HL-60 (cell line): ENCODE measurements at regions not wholly inside any gene's neighbourhood (a gene's known extent, or its start where the extent isn't known, plus 50 kb on each side); places are given as distances from the start of the nearest gene placed in this dataset.

Experiments used
- CTCF ChIP-seq: IDR thresholded peaks from one replicate; pipeline ENCODE4 v1.5.1; 2011; ENCODE audit warnings: low read length, control low read depth, inconsistent platforms; ENCODE audit not compliant: insufficient read depth
- GABPA ChIP-seq: IDR thresholded peaks from 2 replicates; pipeline ENCODE4 v1.6.1; 2012; ENCODE audit warnings: low read depth
- POLR2AphosphoS5 ChIP-seq: IDR thresholded peaks from 2 replicates; pipeline ENCODE4 v1.6.1; 2012; ENCODE audit warnings: low read depth
- REST ChIP-seq: IDR thresholded peaks from 2 replicates; pipeline ENCODE4 v1.6.1; 2012; ENCODE audit warnings: low read depth; ENCODE audit not compliant: insufficient replicate concordance
- SPI1 ChIP-seq: IDR thresholded peaks from 2 replicates; pipeline ENCODE4 v1.6.1; 2012; ENCODE audit warnings: low read depth, mild to moderate bottlenecking, borderline replicate concordance

- TF ChIP-seq CTCF: no peak
- no peak for TF ChIP-seq REST
- TF ChIP-seq GABPA: no peak
- no peak for TF ChIP-seq POLR2AphosphoS5
- TF ChIP-seq SPI1: no peak
Measured at GRCh38 chr13:87128491-87128890, 542.7 kb upstream of the SLITRK5 start.
